Astrocyte (in vitro differentiated cells and primary cell): ENCODE measurements at regions not wholly inside any gene's neighbourhood (a gene's known extent, or its start where the extent isn't known, plus 50 kb on each side); places are given as distances from the start of the nearest gene placed in this dataset.
A peak's percentile ranks its signal among the peaks of the same experiment; 100 is the strongest.

Source experiments
- DNase-seq: peaks from one replicate; pipeline ENCODE4 v3.0.0-alpha.2; 2010; ENCODE audit warnings: low read depth
- FAIRE-seq: peaks from 2 replicates; lab custom pipeline; 2011; peaks lifted over from hg19 to GRCh38; lab: Jason Lieb, UNC
- H2AFZ ChIP-seq: 2 replicates; pipeline ENCODE4 v1.6.0; 2012; ENCODE audit warnings: low read depth, low read length, inconsistent platforms
- H3K27ac ChIP-seq: 2 replicates; pipeline ENCODE4 v1.5.1; 2011; ENCODE audit warnings: low read depth, low read length, inconsistent platforms
- H3K27me3 ChIP-seq: 2 replicates; pipeline ENCODE4 v1.6.0; 2011; ENCODE audit warnings: low read length, inconsistent platforms; ENCODE audit not compliant: insufficient read depth
- H3K36me3 ChIP-seq: 2 replicates; pipeline ENCODE4 v1.5.1; 2011; ENCODE audit warnings: low read length, inconsistent platforms; ENCODE audit not compliant: insufficient read depth
- H3K4me1 ChIP-seq: 2 replicates; pipeline ENCODE4 v1.5.1; 2011; ENCODE audit warnings: low read length, inconsistent platforms; ENCODE audit not compliant: insufficient read depth
- H3K4me2 ChIP-seq: 2 replicates; pipeline ENCODE4 v1.6.0; 2012; ENCODE audit warnings: low read length, inconsistent platforms
- H3K4me3 ChIP-seq: 2 replicates; pipeline ENCODE4 v1.5.1; 2011; ENCODE audit warnings: low read depth, mild to moderate bottlenecking, low read length, inconsistent platforms; ENCODE audit not compliant: insufficient read depth
- H3K79me2 ChIP-seq: 2 replicates; pipeline ENCODE4 v1.6.0; 2012; ENCODE audit warnings: mild to moderate bottlenecking, low read length, inconsistent platforms; ENCODE audit not compliant: insufficient read depth
- H3K9ac ChIP-seq: 2 replicates; pipeline ENCODE4 v1.6.0; 2012; ENCODE audit warnings: mild to moderate bottlenecking, low read length, inconsistent platforms
- H3K9me3 ChIP-seq: 2 replicates; pipeline ENCODE4 v1.5.1; 2012; ENCODE audit warnings: low read depth, mild to moderate bottlenecking, low read length, inconsistent platforms; ENCODE audit not compliant: insufficient read depth
- H4K20me1 ChIP-seq: 2 replicates; pipeline ENCODE4 v1.6.0; 2012; ENCODE audit warnings: low read length, inconsistent platforms; ENCODE audit not compliant: insufficient read depth
- H3K27ac Mint-ChIP-seq: one replicate; pipeline ENCODE4 v1.8.0; 2021; ENCODE audit warnings: mild to moderate bottlenecking, mixed read lengths; ENCODE audit not compliant: unreplicated experiment
- H3K27me3 Mint-ChIP-seq: one replicate; pipeline ENCODE4 v1.8.0; 2021; ENCODE audit warnings: low read depth, mixed read lengths; ENCODE audit not compliant: unreplicated experiment
- H3K36me3 Mint-ChIP-seq: one replicate; pipeline ENCODE4 v1.8.0; 2021; ENCODE audit warnings: low read depth, mixed read lengths; ENCODE audit not compliant: unreplicated experiment
- H3K4me1 Mint-ChIP-seq: one replicate; pipeline ENCODE4 v1.8.0; 2021; ENCODE audit warnings: low read depth, mixed read lengths; ENCODE audit not compliant: unreplicated experiment
- H3K4me3 Mint-ChIP-seq: one replicate; pipeline ENCODE4 v1.8.0; 2021; ENCODE audit warnings: mild to moderate bottlenecking, moderate library complexity, mixed read lengths; ENCODE audit not compliant: unreplicated experiment
- H3K9me3 Mint-ChIP-seq: one replicate; pipeline ENCODE4 v1.8.0; 2021; ENCODE audit warnings: mild to moderate bottlenecking, mixed read lengths; ENCODE audit not compliant: unreplicated experiment
- CTCF ChIP-seq: IDR thresholded peaks from 2 replicates; pipeline ENCODE4 v1.5.1; 2011; ENCODE audit warnings: low read depth, mild to moderate bottlenecking, inconsistent platforms, low read length, moderate library complexity; ENCODE audit not compliant: insufficient read depth
- EZH2 ChIP-seq: IDR thresholded peaks from 2 replicates; pipeline ENCODE4 v1.6.1; 2012; ENCODE audit warnings: mild to moderate bottlenecking, low read length, inconsistent platforms; ENCODE audit not compliant: insufficient read depth

DNA sequence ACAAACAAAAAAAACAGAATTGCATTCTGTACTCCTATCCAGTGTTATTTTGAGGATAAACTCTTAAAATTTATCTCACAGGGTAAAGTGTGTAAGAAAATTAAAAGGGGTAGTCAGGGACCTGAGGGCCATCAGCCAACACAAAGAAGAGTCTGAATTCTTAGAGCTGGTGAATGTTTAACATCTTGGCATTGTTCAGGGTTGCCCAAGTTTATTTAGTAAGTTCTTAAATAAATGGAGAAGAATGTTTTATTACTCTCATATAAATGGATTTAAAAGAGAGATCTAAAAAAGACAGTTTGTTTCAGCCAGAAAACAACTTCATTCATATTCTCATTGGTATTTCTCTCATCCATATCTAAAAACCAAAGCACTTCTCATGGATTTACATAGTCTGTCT, 171.7 kb downstream of the LACC1 start:
- no peak overlapping the region for H3K27ac ChIP-seq

DNA sequence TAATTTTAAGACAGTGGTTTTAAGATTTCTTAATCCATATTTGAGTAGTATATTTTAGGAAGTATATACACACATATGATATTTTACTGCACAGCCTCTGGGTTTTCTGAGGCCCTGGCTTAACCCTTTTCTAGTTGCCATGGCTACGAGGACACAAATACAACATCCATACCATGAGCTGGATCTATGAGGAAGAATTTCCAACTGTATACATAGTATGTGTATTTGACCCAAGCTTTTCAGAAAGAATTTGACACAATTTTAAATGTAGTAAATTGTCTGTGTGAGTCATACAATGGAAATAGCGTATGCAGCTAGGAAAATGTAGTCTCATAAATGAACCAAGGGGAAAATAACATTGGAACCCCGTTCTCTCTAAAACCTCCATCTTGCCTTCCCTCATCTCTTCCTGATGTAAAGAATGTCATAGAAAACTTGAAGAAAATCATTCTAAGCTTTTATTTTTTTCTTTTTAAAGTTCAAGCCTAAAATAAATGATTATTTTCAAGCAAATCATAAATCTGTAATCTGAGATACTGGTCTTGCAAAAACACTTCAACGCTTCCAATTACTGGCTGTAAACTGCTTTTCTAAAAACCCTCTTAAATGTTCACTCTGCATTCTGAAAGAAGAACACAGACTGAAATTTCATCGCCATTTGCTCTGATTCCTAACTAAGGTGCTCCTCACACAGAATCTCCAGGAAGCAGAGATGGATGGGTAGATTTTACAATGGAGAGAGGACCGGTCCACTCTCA, 172.4 kb downstream of the LACC1 start:
- Histone ChIP-seq H2AFZ (peak overlapping the region; percentile 60), H3K4me1 (peaks cover 15% of the 10 kb centered on the region), H3K27ac (peak overlapping the region; percentile 34), H3K27me3 (no peaks in the 10 kb centered on the region), H3K9ac (peak overlapping the region; percentile 27), H3K79me2 (no peaks in the 10 kb centered on the region), H3K36me3 (no peaks in the 10 kb centered on the region), H4K20me1 (no peaks in the 10 kb centered on the region), H3K4me2 (peak overlapping the region; percentile 65), H3K9me3 (no peaks in the 10 kb centered on the region), H3K4me3 (no peak overlapping the region)
- Mint-ChIP-seq H3K27me3 (peaks cover 5% of the 10 kb centered on the region), H3K4me1 (peaks cover 24% of the 10 kb centered on the region), H3K36me3 (no peaks in the 10 kb centered on the region), H3K4me3 (no peak overlapping the region), H3K27ac (peak overlapping the region; percentile 94), H3K9me3 (no peaks in the 10 kb centered on the region)
- TF ChIP-seq EZH2 (no peak), CTCF (no peak)
- peak; percentile 4 for DNase-seq
- FAIRE-seq, result no peak

More for the DNA sequence above, 171.7 kb downstream of the LACC1 start:
- FAIRE-seq (no peak), DNase-seq (no peak)
- Mint-ChIP-seq H3K4me3 (no peak overlapping the region), H3K4me1 (peaks cover 24% of the 10 kb centered on the region), H3K27me3 (peaks cover 6% of the 10 kb centered on the region), H3K36me3 (no peaks in the 10 kb centered on the region), H3K27ac (peak overlapping the region; percentile 20), H3K9me3 (no peaks in the 10 kb centered on the region)
- Histone ChIP-seq H3K4me1 (peaks cover 15% of the 10 kb centered on the region), H3K36me3 (no peaks in the 10 kb centered on the region), H3K9me3 (no peaks in the 10 kb centered on the region), H2AFZ (no peak overlapping the region), H3K4me2 (no peak overlapping the region), H4K20me1 (no peaks in the 10 kb centered on the region), H3K9ac (no peak overlapping the region), H3K79me2 (no peaks in the 10 kb centered on the region), H3K4me3 (no peak overlapping the region), H3K27me3 (no peaks in the 10 kb centered on the region)
- TF ChIP-seq EZH2 (no peak), CTCF (no peak)

DNA sequence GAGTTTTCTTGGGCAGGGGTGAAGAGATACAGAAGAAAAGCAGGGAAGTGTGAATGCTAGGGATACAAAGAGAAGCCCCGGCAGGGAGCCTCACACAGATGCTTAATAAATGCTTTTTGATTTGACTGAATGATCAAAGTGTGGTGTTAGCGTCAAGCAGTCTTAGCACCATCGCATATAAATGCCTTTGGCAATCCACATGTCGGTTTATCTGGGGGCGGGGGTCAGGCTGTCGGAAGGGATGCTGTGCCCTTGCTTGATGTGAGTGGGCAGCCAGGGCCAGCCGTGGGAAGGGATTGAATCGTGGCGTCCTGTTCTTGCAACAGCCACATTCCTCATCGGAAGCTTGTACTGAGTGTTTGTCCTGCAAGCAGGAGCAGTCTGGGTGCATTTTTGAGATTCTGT, 173.1 kb downstream of the LACC1 start:
- FAIRE-seq, result no peak
- peak overlapping the region; percentile 94 for H3K27ac Mint-ChIP-seq
- peaks cover 24% of the 10 kb centered on the region for H3K4me1 Mint-ChIP-seq
- peak; percentile 60 for DNase-seq
- Histone ChIP-seq H2AFZ (peak overlapping the region; percentile 60), H3K9ac (peak overlapping the region; percentile 27), H3K36me3 (no peaks in the 10 kb centered on the region), H3K27me3 (no peaks in the 10 kb centered on the region), H3K4me1 (peaks cover 15% of the 10 kb centered on the region), H3K4me3 (no peak overlapping the region), H3K79me2 (no peaks in the 10 kb centered on the region), H3K27ac (peak overlapping the region; percentile 34), H3K4me2 (peak overlapping the region; percentile 65), H4K20me1 (no peaks in the 10 kb centered on the region), H3K9me3 (no peaks in the 10 kb centered on the region)
- H3K9me3 Mint-ChIP-seq, result no peaks in the 10 kb centered on the region
- H3K27me3 Mint-ChIP-seq, result peaks cover 4% of the 10 kb centered on the region
- H3K4me3 Mint-ChIP-seq, result peak overlapping the region; percentile 41
- TF ChIP-seq CTCF (no peak), EZH2 (no peak)
- no peaks in the 10 kb centered on the region for H3K36me3 Mint-ChIP-seq
